ENCODE measurements at regions not wholly inside any gene's neighbourhood (a gene's known extent, or its start where the extent isn't known, plus 50 kb on each side); places are given as distances from the start of the nearest gene placed in this dataset.
"Not testable (repeated sequence)": the region's sequence is repeated elsewhere in the genome, so short reads cannot be mapped to it uniquely, and the experiment has no call there.

DNA sequence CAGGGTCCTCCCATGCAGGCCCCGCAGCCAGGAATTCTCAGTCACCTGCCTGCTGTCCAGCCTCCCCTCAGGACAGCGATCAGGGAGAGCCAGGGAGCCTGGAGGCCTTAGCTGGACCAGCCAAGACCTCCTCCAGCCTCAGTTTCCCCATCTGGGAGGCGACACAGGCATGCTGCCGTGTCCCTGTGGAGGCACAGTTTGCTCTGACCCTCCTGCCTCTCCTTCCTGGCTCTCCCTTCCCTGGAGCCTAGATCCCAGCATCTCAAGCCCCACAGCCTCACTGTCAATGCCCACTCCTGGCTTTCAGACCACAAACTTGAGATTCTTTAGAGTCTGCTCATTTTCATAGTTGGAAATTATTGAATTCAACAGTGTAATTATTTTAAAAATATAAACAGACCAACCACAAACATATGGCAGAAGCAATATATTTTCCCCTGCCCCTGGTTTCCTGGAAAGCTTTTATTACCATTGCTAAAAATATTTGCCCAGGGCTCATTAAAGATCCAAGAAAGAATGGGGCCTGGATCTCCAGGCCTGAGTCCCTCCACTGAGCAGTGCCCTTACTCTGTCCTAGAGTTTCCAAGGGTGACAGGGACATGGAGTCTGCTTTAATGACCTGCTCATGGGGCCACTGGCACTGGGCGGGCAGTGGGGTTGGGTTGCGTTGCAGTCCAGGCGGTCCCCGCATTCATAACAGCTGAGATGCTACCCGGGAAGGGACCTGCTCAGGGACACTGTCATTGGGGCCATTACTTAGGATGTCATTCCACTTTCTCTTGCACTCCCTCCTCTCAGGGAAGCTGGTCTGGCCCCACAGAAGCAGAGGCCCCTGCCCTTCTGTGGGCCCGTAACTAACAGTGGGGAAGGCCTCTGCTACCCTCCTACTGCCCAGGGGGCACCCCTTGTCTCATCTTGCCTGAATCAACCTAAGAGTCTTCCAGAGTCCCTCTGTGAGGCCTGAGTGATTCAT, 81.6 kb upstream of the CHST15 start:
- DNase-seq (ENCODE audit: low spot score) = no peak

DNA sequence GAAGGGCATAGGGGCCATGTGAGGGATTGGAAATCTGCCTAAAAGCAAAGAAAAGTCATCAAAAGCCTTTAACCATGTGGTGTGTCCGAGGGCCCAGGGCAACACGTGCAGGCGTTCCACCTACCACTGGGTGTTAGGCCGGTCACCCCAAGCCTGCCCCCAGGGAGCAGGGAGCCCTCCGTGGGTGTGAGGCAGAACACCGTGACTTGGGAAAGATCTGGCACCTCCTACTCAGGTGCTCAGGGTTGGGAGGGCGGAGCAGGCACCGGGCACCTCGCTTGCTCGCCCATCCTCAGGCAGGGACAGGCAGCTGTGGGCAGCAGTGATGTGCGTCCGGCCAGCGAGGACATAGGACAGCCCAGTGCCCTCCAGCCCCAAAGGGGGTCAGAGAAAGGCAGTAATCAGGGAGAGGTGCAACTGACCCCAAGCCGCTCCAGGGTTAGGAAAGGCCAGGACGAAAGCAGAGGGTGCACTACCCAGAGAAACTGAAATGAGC, 80.7 kb upstream of the CHST15 start:
- ATAC-seq = no peak
- DNase-seq (ENCODE audit: low spot score) = no peak

More for the DNA sequence above, 81.6 kb upstream of the CHST15 start:
- ATAC-seq = no peak

DNA sequence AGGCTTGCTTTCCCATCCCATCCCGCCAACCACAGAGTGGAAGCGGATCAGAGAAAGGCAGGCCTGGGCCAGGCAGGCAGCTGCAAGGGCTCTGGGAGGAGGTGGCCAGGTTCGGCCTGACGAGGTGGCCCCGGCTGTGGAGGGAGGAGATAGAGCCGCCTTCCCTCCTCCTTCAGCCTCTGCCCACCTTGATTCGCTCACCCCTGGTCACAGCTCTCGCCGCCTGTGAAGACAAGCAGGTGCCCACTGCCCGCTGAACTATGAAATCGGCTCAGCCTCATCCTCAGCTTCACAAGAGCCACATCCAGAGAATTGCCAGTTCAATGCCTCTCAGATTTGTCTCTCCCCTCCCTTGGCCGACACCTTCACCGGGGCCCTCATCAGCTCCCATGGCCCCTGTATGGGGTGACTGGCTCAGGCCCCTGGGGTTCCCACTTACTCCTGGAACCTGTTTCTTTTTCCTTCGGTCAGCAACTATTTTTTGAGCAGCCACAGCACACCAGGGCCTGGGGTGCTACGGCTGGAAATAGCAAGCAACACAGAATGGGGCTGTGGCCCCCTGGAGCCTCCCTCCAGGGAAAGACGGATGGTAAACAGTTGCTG, 80.0 kb upstream of the CHST15 start:
- no peak for ATAC-seq
- DNase-seq (ENCODE audit: low spot score) = peak; percentile 41

DNA sequence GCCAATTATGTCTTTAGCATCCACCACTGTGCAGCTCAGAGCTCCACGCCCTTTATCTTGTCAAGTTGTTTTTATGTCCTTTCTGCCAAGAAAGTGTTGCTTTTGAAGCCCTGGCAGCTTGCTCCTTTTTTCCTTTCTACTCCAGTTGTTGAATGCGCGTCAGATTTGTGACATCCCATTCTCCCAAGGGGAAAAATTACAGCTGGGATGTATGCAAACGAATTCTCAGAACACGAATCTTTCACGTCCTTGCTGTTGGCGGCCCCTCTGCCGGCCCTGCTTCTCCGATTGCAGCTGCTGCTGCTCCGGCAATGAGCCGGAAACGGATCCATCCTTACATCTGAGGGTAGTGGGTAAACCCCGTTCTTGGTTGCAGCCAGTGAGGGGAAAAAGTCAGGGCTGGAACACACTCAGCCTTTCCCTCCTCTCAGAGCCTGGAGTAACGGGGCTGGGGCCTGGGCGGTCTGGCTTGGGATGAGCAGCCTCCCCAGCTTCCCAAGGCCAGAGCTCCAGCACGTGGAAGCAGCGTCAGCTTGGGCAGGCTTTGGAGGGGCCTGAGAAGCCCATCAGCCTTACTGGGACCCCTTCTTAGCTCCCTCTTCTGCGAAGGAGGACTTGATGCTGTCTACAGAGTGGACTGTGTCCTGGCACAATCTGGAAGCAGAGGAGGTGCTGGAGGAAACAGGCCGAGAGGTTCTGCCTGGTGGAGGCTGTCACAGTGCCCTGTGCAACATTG, 79.0 kb upstream of the CHST15 start:
- peak; percentile 39 for DNase-seq (ENCODE audit: low spot score)
- ATAC-seq = no peak

DNA sequence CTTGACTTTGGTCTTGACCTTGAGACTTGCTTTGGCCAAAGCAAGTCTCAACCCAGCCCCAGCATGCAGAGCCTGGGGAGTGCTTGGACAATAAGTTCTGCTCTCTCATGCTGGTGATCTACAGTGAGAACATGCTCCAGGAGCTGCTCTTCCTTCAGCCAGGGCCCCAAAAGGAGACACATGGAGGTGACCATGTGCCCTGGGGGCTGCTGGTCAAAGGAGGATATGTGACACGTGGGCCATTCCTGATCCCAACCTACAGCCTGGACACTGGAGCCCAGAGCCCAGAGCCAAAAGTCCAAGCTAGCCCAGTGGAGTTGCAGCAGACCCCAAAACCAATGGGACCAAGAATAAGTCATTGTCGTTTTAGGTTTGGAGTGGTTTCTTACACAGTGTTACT, 78.2 kb upstream of the CHST15 start:
- DNase-seq (ENCODE audit: low spot score) (no peak), ATAC-seq (no peak)

DNA sequence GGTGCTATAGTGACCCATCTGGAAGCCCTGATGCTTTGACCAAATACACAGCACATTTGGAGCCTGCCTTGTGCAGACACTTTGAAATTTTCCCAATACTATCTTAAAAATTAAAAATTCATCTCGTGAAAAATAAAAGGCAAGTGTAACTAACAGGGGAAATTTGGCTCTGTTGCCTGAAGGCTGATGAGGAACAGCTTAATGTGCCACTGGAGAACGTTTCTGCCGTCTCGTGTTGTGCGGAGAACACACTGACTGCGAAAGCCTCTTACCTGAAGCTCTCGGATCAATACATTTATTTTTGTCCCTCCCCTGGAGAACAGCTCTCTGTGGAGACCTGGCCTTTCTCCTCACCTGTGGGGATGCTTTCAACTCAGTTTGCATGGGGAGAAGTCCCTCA, 77.2 kb upstream of the CHST15 start:
- no peak for ATAC-seq
- DNase-seq (ENCODE audit: low spot score) = no peak

DNA sequence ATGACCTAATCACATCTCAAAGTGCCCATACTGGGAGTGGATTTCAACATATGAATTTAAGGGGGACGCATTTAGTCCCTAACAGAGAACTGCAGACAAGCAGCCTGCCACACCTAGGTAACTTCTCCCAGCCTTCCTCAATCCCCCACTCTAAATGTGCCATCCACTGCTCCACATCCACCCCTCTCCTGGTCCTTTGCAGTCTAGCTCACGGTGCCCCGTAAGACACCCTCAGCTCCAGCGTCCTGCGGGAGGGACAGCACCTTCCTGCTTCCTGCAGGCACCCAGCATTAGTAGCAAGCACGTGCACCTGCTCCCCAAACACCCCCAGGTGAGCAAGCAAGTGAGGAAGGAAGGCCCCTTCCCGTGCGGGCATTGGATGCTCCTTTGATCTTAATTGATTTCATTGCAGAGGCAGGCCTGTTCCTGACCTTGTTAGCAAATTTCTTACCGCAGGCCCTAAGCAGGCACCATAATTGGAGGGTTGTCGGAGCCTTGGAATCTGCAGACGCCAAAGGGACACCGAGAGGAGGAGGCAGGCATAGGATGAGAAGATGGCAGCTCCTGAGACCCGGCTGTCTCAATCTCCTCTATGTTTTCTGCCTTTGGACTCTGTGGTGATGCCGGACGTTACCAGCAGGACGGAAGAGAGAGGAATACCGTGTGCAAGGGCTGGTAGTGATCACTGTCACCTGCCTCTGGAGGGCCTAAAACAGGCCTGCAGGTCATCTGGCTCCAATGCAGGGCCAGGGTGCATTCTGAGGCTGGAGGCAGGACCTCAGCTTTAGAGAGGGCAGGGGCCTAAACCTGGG, 75.8 kb upstream of the CHST15 start:
- DNase-seq (ENCODE audit: low spot score) = peak; percentile 42

DNA sequence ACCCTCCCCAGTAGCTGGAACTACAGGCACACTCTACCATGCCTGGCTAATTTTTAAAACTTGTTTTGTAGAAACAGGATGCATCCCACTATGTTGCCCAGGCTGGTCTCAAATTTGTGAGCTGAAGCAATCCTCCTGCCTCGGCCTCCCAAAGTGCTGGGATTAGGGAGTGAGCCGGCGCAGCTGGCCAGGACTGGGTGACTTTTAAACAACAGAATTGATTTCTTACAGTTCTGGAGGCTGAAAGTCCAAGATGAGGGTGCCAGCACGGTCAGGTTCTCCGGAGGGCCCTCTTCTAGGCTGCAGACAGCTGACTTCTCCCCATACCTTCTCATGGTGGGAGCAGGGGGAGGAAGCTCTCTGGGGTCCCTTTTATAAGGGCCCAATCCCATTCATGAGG, 75.2 kb upstream of the CHST15 start:
- no peak for ATAC-seq
- DNase-seq (ENCODE audit: low spot score) = peak; percentile 21

More for the DNA sequence above, 75.8 kb upstream of the CHST15 start:
- no peak for ATAC-seq

DNA sequence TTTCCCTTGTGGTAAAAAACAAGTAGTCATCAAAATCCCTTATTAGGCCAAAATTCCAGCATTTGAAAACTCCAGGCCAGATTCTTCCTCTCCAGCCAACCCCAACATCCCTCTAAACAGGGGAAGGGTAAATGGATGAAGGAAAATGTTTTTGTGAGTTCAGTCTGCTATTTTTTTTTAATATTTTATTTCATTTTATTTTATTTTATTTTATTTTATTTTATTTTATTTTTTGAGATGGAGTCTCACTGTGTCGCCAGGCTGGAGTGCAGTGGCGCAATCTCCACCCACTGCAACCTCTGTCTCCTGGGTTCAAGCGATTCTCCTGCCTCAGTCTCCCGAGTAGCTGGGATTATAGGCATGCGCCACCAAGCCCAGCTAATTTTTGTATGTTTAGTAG, 74.5 kb upstream of the CHST15 start:
- peak; percentile 18 for DNase-seq (ENCODE audit: low spot score)
- not testable (repeated sequence) for ATAC-seq

DNA sequence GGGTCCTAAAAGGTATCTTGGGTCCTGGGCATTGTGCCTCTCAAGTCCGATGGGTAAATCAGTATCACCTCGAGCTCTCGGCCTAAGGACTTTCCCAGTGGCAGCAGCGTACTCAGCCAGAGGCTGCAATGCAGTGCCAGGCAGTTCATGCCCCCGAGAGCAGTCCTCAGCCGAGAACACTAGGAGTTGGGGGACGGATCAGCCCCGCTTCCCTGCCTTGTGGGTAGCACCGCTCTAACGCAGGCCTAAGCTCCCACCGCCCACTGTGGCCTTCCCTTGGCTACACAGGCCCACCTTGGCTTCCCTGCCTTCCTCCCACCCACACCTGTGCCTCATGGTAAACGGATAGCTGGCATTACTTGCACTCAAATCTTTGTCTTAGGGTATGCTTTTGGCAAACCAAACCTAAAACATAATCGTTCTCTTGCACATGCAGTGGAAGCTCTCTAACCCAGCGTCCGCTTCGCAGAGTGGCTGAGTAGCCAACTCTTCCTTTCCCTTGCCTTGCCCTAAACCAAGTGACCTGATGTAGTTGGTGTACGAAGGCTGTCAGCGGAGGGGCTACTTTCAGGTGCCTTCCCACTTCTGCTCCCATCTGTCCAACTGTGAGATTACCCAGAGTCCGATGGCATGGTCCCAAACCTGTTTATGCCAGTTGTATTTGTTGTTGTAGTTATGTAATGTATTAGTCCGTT, 73.2 kb upstream of the CHST15 start:
- ATAC-seq (no peak), DNase-seq (ENCODE audit: low spot score) (peak; percentile 38)

DNA sequence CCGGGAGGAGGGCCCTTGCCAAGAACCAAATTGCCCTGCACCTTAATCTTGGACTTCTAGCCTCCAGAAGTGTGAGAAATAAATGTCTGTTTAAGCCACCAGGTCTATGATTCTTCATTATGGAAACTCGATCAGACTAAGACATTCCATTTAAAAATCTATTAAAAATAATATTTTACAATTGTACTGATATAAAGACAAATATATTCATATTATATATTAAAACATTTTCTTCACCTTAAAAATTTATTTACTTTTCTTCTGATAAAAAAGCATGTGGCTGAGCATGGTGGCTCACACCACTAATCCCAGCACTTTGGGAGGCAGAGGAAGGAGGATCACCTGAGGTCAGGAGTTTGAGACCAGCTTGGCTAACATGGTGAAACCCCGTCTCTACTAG, 72.4 kb upstream of the CHST15 start:
- DNase-seq (ENCODE audit: low spot score) (peak; percentile 6), ATAC-seq (no peak)

DNA sequence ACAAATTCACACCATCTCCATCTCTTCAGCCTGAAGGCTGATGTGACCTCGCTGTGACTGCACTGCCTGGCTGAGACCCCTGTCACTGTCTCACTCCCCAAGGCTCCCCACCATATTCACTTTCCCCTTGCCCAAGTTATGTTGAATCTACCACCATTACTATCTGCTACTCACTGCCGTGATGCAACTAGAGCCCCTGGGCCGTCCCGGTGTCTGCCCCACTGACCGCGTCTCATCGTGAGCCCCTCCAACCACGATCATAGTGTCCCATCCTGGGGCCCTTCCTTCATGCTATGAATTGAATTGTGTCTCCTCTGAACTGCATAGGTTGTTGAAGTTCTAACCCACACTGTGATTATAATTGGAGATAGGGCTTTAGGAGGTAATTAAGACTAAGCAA, 71.9 kb upstream of the CHST15 start:
- DNase-seq (ENCODE audit: low spot score) = no peak
- ATAC-seq = no peak

DNA sequence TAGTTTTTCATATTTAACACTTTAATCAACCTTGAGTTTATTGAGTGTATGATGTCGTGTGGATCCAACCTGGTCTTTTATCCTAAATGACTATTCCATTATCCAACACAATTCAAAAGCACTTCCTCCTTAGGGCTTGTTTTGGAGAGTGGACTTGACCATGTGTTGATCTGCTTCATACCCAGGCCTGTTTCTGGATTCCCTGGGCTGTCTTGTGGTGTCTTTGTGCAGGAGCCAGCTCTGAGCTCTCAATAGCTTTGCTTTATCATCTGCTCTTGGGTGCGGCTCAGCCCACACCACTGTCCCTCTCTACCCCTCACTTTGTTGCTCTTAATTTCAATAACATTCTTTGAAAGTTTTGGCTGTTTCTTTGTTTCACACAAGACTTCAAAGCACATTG, 70.9 kb upstream of the CHST15 start:
- ATAC-seq (no peak), DNase-seq (ENCODE audit: low spot score) (no peak)

DNA sequence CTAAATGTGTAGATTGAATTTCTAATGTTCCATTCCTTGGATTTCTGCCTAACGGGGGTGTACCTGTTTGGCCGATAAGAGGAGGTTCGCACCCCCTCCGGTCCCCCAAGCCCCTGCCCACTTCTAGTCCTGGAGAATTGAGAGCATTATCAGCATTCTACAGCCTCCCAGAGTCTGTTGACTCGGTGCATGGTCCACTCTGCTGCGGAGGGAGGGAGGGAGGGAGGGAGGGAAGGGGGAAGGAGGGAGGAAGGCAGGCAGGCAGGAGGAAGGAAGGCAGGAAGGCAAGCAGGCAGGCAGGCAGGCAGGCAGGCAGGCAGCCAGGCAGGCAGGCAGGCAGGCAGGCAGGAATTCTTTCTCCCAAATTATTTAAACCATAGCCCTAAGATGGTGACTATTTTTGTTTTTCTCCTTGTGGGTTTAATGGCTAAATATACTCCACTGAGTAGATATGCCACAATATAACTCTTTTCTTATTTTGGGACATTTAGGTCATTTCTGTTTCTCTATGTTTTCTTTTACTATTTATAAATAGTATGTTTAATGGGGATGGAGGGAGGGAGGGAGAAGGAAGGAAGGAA, 69.5 kb upstream of the CHST15 start:
- ATAC-seq (no peak), DNase-seq (ENCODE audit: low spot score) (no peak)

DNA sequence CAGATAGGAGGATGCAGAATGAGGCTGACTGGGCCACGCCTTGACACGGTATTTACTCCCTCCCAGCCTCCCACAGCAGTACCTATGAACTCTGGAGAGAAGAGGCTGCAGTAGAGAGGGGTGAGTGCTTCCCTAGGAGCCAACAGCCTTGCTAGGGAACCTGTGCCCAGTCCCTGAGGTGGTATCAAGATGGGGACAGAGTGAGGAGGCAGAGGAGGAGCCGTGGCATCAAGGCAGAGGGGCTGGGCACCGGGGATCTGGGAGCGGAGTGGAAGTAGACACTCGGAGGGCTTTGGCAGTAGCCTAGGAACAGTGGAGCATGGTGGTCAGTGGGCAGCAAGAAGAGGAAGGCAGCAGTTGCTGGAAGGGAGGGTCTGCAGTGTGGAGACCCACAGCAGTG, 68.7 kb upstream of the CHST15 start:
- ATAC-seq = no peak
- DNase-seq (ENCODE audit: low spot score) = no peak

DNA sequence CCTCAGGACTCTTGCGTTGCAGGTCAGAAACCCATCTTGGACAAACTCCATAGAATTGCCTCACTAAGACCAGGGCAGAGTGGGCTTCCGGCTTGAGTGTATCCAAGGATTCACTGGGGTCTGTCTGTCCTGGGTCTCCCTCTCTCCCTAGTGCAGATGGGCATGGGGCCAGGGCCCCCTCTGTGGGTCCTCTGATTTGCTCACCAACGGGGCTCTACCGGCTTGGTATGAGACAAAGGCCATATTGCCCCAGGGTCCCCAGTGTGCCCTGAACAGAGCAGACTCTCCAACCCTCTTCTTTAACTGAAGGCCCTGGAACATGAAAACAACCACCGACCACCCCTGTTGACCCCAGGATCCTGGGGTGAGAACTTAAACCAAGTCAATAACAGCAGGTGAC, 68.2 kb upstream of the CHST15 start:
- ATAC-seq = no peak
- no peak for DNase-seq (ENCODE audit: low spot score)

DNA sequence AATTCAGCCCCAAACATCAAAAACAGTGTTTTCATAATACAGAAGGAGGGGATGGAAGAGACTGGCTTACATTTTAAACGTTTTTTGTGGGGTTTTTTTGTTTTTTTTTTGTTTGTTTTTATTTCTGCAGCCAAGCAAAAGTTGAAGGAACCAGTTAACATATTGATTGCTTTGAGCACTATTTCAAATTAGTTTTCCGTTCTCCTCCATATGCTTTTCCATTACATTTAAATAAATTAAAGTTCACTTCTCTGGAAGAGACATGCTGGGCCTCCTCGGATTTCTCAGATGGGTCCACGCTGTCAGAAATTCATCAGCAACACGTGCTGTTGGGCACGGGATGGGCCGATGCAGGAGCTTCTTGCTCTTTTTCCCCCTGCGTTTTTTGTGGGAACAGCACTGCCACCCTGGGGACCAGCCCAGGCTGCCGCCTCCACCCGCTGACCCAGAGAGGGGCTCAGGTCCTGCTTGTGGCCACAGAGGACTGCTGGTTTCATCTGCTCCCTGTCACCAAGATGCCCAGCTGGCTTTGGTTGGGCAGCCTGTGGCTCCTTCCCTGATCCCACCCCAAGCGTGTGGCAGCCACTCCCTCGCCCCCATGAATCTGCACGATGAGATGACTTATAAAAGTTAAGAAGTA, 67.7 kb upstream of the CHST15 start:
- no peak for ATAC-seq
- DNase-seq (ENCODE audit: low spot score) = no peak

DNA sequence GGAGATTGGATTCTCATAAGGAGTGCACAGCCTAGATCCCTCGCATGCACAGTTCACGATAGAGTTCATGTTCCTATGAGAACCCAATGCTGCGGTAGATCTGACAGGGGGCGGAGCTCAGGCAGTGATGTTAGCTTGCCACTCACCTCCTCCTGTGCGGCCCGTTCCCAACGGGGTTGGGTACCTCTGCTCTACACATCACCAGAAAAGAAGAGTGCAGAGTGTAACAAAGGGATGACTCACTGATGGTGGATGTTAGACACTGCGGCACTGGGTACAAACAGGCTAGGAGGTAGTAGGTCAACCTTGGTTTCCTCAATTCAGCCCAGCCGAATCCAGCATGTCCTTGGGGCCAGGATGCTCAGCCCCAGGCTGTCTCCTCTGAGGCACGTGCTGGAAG, 66.8 kb upstream of the CHST15 start:
- no peak for DNase-seq (ENCODE audit: low spot score)
- no peak for ATAC-seq

DNA sequence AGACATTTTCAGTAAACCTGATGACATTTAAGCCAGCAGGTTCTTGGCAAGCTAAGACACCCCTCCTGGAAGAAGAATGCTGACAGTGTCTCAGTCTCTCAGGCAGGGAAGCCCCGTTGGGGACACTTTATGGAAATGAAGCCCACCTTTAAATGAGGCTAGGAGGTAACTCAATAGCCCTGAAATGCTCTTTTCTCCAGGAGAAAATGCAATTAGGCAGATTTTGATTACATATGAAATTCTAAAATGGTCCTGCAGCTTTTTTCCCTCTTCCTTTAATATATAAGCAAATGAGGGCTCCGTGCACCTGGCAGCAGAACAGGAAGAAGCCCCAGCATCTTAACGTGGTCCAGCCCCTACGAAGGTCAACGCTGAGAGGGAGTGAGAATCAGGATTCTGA, 65.8 kb upstream of the CHST15 start:
- DNase-seq (ENCODE audit: low spot score) (no peak), ATAC-seq (no peak)

Data from left lobe of liver (tissue), 2 donors.